DMS153 (cell line): ENCODE measurements at regions not wholly inside any gene's neighbourhood (a gene's known extent, or its start where the extent isn't known, plus 50 kb on each side); places are given as distances from the start of the nearest gene placed in this dataset.
"Not testable (repeated sequence)": the region's sequence is repeated elsewhere in the genome, so short reads cannot be mapped to it uniquely, and the experiment has no call there.

ENCODE experiments used
- DNase-seq: peaks from one replicate; lab custom pipeline; 2025; lab: John Stamatoyannopoulos, UW

GRCh38 chr3:107468782-107469181 lies 54.0 kb upstream of the BBX start:
- no peak for DNase-seq

- not testable (repeated sequence) for DNase-seq
These were observed 52.3 kb upstream of the BBX start for GRCh38 chr3:107470496-107470895.
